ENCODE measurements at regions not wholly inside any gene's neighbourhood (a gene's known extent, or its start where the extent isn't known, plus 50 kb on each side); places are given as distances from the start of the nearest gene placed in this dataset.

- TF ChIP-seq MXI1 (conservative IDR thresholded peaks at IDR 0.05; ENCODE audit: poor library complexity, severe bottlenecking) (no peak), EP300 (conservative IDR thresholded peaks at IDR 0.05; ENCODE audit: poor library complexity, severe bottlenecking) (no peak), CTCF (IDR thresholded peaks at IDR 0.05; ENCODE audit: poor library complexity, severe bottlenecking) (no peak), POLR2AphosphoS5 (IDR thresholded peaks at IDR 0.05) (no peak), EZH2 (IDR thresholded peaks at IDR 0.05; ENCODE audit: borderline replicate concordance, insufficient read depth, low read length, poor library complexity, severe bottlenecking) (no peak), TAF1 (IDR thresholded peaks at IDR 0.05; ENCODE audit: low read depth) (no peak), RAD21 (conservative IDR thresholded peaks at IDR 0.05) (no peak), SMC3 (conservative IDR thresholded peaks at IDR 0.05; ENCODE audit: poor library complexity) (no peak)
- TF ChIP-seq, protein P1, sequence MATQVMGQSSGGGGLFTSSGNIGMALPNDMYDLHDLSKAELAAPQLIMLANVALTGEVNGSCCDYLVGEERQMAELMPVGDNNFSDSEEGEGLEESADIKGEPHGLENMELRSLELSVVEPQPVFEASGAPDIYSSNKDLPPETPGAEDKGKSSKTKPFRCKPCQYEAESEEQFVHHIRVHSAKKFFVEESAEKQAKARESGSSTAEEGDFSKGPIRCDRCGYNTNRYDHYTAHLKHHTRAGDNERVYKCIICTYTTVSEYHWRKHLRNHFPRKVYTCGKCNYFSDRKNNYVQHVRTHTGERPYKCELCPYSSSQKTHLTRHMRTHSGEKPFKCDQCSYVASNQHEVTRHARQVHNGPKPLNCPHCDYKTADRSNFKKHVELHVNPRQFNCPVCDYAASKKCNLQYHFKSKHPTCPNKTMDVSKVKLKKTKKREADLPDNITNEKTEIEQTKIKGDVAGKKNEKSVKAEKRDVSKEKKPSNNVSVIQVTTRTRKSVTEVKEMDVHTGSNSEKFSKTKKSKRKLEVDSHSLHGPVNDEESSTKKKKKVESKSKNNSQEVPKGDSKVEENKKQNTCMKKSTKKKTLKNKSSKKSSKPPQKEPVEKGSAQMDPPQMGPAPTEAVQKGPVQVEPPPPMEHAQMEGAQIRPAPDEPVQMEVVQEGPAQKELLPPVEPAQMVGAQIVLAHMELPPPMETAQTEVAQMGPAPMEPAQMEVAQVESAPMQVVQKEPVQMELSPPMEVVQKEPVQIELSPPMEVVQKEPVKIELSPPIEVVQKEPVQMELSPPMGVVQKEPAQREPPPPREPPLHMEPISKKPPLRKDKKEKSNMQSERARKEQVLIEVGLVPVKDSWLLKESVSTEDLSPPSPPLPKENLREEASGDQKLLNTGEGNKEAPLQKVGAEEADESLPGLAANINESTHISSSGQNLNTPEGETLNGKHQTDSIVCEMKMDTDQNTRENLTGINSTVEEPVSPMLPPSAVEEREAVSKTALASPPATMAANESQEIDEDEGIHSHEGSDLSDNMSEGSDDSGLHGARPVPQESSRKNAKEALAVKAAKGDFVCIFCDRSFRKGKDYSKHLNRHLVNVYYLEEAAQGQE (IDR thresholded peaks at IDR 0.05; ENCODE audit: borderline replicate concordance) = no peak
Observed at GRCh38 chr14:26261368-26262122, 336.3 kb downstream of the NOVA1 start.

Measured in neural cell (in vitro differentiated cells).